ENCODE measurements at regions not wholly inside any gene's neighbourhood (a gene's known extent, or its start where the extent isn't known, plus 50 kb on each side); places are given as distances from the start of the nearest gene placed in this dataset.

DNA sequence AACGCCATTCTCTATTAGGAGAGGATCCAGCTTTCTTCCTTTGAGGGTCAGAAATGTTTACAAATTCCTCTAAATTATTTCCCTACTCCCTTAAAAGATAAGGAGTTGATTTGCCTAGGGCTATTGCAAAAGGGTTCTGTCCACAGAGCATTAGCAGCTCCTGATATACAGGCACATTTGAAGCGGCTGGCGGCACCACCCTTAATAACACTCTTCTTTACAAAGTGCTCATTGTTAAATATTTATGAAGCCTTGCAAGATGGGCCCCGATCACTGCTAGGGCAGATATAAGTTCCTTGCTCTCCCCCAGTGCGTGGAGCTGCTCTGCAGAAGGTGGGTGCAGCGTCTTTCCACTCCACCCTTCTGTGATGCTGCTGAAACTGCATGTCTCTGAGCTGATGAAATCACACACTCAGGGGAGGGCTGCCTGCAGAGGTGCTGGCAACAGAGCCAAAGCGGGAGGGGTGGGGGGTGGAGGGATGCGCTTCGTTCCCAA lies 116.7 kb upstream of the NTM start:
- H3K4me3 ChIP-seq (ENCODE audit: low read depth, low read length): no peak overlapping the region
- no peaks in the 10 kb centered on the region for H3K9me3 ChIP-seq (ENCODE audit: control insufficient read depth, insufficient read depth, low read depth, low read length)
- H3K36me3 ChIP-seq (ENCODE audit: control insufficient read depth in 2 of 2, insufficient read depth in 1 of 2, low read length in 2 of 2): no peaks in the 10 kb centered on the region
- H3K4me1 ChIP-seq (ENCODE audit: control insufficient read depth, insufficient read depth, low read length): no peaks in the 10 kb centered on the region; the same call in 1 of the 2 replicates
- POLR2A ChIA-PET: no interaction called here
- CTCF ChIA-PET: interaction anchor here (0.7 to 1.1 kb wide), 2 partner anchors 29 to 49 kb away, joined by 3 to 4 read pairs; no protein-coding TSS in a partner anchor
- no peak overlapping the region for H3K27ac ChIP-seq (ENCODE audit: extremely low read depth, low read depth, low read length)
- TF ChIP-seq ZFP41 (tag by site-specific recombination; IDR thresholded peaks at IDR 0.05; ENCODE audit: borderline replicate concordance): no peak
- TF ChIP-seq ZSCAN23 (tag by site-specific recombination; IDR thresholded peaks at IDR 0.05): no peak
- TF ChIP-seq PBX3 (CRISPR knock-in tag; IDR thresholded peaks at IDR 0.05): no peak
- TF ChIP-seq ZNF221 (tag by site-specific recombination; IDR thresholded peaks at IDR 0.05; ENCODE audit: borderline replicate concordance): no peak

- no peaks in the 10 kb centered on the region for H3K9me3 ChIP-seq (ENCODE audit: control insufficient read depth, insufficient read depth, low read depth, low read length)
- ChIA-PET POLR2A (no interaction called here), CTCF (no interaction called here)
- no peak overlapping the region for H3K27ac ChIP-seq (ENCODE audit: extremely low read depth, low read depth, low read length)
- no peak overlapping the region for H3K4me3 ChIP-seq (ENCODE audit: low read depth, low read length)
- H3K4me1 ChIP-seq (ENCODE audit: control insufficient read depth, insufficient read depth, low read length): no peaks in the 10 kb centered on the region; the same call in 1 of the 2 replicates
- TF ChIP-seq ELK4 (IDR thresholded peaks at IDR 0.05; ENCODE audit: borderline replicate concordance, low read depth, low read length): no peak
- no peak for TF ChIP-seq ZNF341 (tag by site-specific recombination; IDR thresholded peaks at IDR 0.05; ENCODE audit: low read depth)
- TF ChIP-seq ZFP41 (tag by site-specific recombination; IDR thresholded peaks at IDR 0.05; ENCODE audit: borderline replicate concordance): no peak
- no peak for TF ChIP-seq ZSCAN30 (tag by site-specific recombination; IDR thresholded peaks at IDR 0.05)
- TF ChIP-seq ZNF140 (tag by site-specific recombination; IDR thresholded peaks at IDR 0.05): no peak
- no peak for TF ChIP-seq ZNF585B (tag by site-specific recombination; IDR thresholded peaks at IDR 0.05)
- no peaks in the 10 kb centered on the region for H3K36me3 ChIP-seq (ENCODE audit: control insufficient read depth in 2 of 2, insufficient read depth in 1 of 2, low read length in 2 of 2)
Measured at GRCh38 chr11:131254254-131254653, 116.2 kb upstream of the NTM start.

DNA sequence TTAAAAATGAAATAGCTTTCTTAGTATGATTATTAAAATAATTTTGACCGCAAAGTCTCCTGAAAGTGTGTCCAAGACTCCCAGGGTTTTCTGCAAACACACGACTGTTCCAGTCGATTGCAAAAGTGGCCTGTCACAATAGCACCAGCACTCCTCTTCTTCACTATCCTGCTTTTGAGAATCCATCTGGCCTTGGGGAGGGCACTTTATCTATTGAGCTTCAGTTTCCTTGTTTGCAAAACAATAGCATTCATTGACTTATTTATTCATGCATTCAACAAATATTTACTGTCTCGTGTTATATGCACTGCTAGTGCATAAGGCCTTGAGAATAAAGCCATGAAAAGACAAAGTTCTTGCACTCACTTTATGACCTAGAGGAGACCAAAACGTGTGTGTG lies 96.2 kb upstream of the NTM start:
- H3K4me1 ChIP-seq (ENCODE audit: control insufficient read depth, insufficient read depth, low read length): no peaks in the 10 kb centered on the region
- ChIA-PET POLR2A (no interaction called here), CTCF (interaction anchor here (2.0 kb wide), 1 partner anchor 209 kb away, joined by 4 read pairs; no protein-coding TSS in a partner anchor)
- H3K27ac ChIP-seq (ENCODE audit: extremely low read depth, low read depth, low read length): no peak overlapping the region
- no peaks in the 10 kb centered on the region for H3K9me3 ChIP-seq (ENCODE audit: control insufficient read depth, insufficient read depth, low read depth, low read length)
- H3K36me3 ChIP-seq (ENCODE audit: control insufficient read depth in 2 of 2, insufficient read depth in 1 of 2, low read length in 2 of 2): no peaks in the 10 kb centered on the region
- H3K4me3 ChIP-seq (ENCODE audit: low read depth, low read length): no peak overlapping the region
- TF ChIP-seq RBAK (tag by site-specific recombination; IDR thresholded peaks at IDR 0.05): no peak
- no peak for TF ChIP-seq ZNF140 (tag by site-specific recombination; IDR thresholded peaks at IDR 0.05)

- Histone ChIP-seq H3K9me3 (ENCODE audit: control insufficient read depth, insufficient read depth, low read depth, low read length) (no peaks in the 10 kb centered on the region), H3K4me1 (ENCODE audit: control insufficient read depth, insufficient read depth, low read length) (no peaks in the 10 kb centered on the region), H3K27ac (ENCODE audit: extremely low read depth, low read depth, low read length) (no peak overlapping the region), H3K4me3 (ENCODE audit: low read depth, low read length) (no peak overlapping the region), H3K36me3 (ENCODE audit: control insufficient read depth in 2 of 2, insufficient read depth in 1 of 2, low read length in 2 of 2) (no peaks in the 10 kb centered on the region)
- ChIA-PET POLR2A (no interaction called here), CTCF (interaction anchor here (2.0 kb wide), 1 partner anchor 211 kb away, joined by 4 read pairs; no protein-coding TSS in a partner anchor)
- no peak for TF ChIP-seq BCL6B (tag by site-specific recombination; IDR thresholded peaks at IDR 0.05)
- no peak for TF ChIP-seq SP3 (tag by site-specific recombination; IDR thresholded peaks at IDR 0.05)
- TF ChIP-seq, protein P1, sequence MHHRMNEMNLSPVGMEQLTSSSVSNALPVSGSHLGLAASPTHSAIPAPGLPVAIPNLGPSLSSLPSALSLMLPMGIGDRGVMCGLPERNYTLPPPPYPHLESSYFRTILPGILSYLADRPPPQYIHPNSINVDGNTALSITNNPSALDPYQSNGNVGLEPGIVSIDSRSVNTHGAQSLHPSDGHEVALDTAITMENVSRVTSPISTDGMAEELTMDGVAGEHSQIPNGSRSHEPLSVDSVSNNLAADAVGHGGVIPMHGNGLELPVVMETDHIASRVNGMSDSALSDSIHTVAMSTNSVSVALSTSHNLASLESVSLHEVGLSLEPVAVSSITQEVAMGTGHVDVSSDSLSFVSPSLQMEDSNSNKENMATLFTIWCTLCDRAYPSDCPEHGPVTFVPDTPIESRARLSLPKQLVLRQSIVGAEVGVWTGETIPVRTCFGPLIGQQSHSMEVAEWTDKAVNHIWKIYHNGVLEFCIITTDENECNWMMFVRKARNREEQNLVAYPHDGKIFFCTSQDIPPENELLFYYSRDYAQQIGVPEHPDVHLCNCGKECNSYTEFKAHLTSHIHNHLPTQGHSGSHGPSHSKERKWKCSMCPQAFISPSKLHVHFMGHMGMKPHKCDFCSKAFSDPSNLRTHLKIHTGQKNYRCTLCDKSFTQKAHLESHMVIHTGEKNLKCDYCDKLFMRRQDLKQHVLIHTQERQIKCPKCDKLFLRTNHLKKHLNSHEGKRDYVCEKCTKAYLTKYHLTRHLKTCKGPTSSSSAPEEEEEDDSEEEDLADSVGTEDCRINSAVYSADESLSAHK (tag by site-specific recombination; IDR thresholded peaks at IDR 0.05): no peak
- TF ChIP-seq TCF7L2 (IDR thresholded peaks at IDR 0.05; ENCODE audit: borderline replicate concordance, low read depth, low read length): no peak
- no peak for TF ChIP-seq ZNF174 (tag by site-specific recombination; IDR thresholded peaks at IDR 0.05)
- no peak for TF ChIP-seq ZNF155 (tag by site-specific recombination; IDR thresholded peaks at IDR 0.05)
- TF ChIP-seq ZNF18 (tag by site-specific recombination; IDR thresholded peaks at IDR 0.05): no peak
- no peak for TF ChIP-seq ZEB2 (tag by site-specific recombination; IDR thresholded peaks at IDR 0.05)
- no peak for TF ChIP-seq ZNF37A (tag by site-specific recombination; IDR thresholded peaks at IDR 0.05)
- TF ChIP-seq ZNF221 (tag by site-specific recombination; IDR thresholded peaks at IDR 0.05; ENCODE audit: borderline replicate concordance): no peak
- no peak for TF ChIP-seq ZSCAN23 (tag by site-specific recombination; IDR thresholded peaks at IDR 0.05)
- TF ChIP-seq ZNF133 (tag by site-specific recombination; IDR thresholded peaks at IDR 0.05): no peak
- no peak for TF ChIP-seq ZNF2 (tag by site-specific recombination; IDR thresholded peaks at IDR 0.05)
Measured at GRCh38 chr11:131275580-131275979, 94.8 kb upstream of the NTM start.

Data from HEK293 (cell line).